GM12891 (cell line): ENCODE measurements at regions not wholly inside any gene's neighbourhood (a gene's known extent, or its start where the extent isn't known, plus 50 kb on each side); places are given as distances from the start of the nearest gene placed in this dataset.

Experiments used
- DNase-seq: peaks from one replicate; pipeline ENCODE4 v3.0.0; 2011; ENCODE audit warnings: low spot score; ENCODE audit not compliant: insufficient read length
- FAIRE-seq: peaks from 2 replicates; lab custom pipeline; 2011; peaks lifted over from hg19 to GRCh38; lab: Jason Lieb, UNC
- PAX5 ChIP-seq: IDR thresholded peaks from 2 replicates; pipeline ENCODE4 v1.6.1; 2011; ENCODE audit warnings: low read length, moderate library complexity, mild to moderate bottlenecking; ENCODE audit not compliant: insufficient read depth, severe bottlenecking
- POLR2A ChIP-seq: IDR thresholded peaks from 2 replicates; pipeline ENCODE4 v1.6.1; 2011; ENCODE audit warnings: low read depth, low read length, control low read depth
- POLR2AphosphoS5 ChIP-seq: IDR thresholded peaks from 2 replicates; pipeline ENCODE4 v1.6.1; 2011; ENCODE audit warnings: low read depth, low read length, control low read depth
- POU2F2 ChIP-seq: IDR thresholded peaks from 2 replicates; pipeline ENCODE4 v1.6.1; 2011; ENCODE audit warnings: low read depth, mild to moderate bottlenecking, control low read depth, low read length, moderate library complexity
- SPI1 ChIP-seq: IDR thresholded peaks from 2 replicates; pipeline ENCODE4 v1.6.1; 2011; ENCODE audit warnings: low read depth, low read length, control low read depth
- TAF1 ChIP-seq: IDR thresholded peaks from 2 replicates; pipeline ENCODE4 v1.6.1; 2011; ENCODE audit warnings: low read depth, low read length, control low read depth

DNA sequence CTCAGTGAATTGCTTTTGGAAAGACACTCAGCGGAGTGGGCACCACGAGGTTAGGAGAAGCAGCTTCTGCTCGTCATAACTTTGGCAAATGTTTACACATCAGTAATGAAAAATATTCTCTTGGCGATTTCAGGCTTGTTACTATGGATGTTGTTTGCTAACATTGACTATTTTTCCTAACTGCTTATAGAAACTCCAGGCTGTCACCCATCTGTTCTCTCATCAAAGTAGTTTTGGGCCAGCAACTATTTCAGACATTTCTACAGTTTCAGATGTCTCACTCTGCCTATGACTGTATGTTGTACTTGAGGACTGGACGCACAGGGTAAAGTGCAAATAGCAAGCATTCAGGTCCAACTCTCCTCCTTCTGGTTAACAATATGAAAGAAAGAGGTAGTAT lies 346.7 kb downstream of the TRIML1 start:
- FAIRE-seq (no peak), DNase-seq (no peak)
- no peak for TF ChIP-seq POLR2A
- TF ChIP-seq PAX5: no peak
- no peak for TF ChIP-seq POU2F2
- TF ChIP-seq POLR2AphosphoS5: no peak
- no peak for TF ChIP-seq TAF1
- TF ChIP-seq SPI1: no peak

DNA sequence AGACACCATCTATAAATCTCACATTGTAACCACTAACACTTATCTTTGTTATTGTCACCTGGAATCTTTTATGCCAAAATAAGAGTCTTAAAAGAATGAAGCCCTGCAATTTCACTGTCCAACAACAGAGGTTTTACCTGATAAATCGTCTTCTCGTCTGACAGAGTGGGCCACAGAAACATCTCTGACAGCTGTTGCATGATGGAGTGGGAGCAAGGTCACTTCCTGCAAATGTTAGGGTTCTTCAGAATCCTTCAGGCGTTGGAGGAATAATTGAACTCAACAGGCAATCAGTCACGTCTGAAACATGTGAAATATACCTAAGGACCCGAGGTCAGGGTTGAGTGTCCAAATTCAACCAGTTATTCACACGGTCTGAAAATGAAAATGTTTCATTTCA lies 353.6 kb downstream of the TRIML1 start:
- DNase-seq (no peak), FAIRE-seq (no peak)
- TF ChIP-seq POLR2AphosphoS5 (no peak), TAF1 (no peak), POLR2A (no peak), PAX5 (no peak), POU2F2 (no peak), SPI1 (no peak)

DNA sequence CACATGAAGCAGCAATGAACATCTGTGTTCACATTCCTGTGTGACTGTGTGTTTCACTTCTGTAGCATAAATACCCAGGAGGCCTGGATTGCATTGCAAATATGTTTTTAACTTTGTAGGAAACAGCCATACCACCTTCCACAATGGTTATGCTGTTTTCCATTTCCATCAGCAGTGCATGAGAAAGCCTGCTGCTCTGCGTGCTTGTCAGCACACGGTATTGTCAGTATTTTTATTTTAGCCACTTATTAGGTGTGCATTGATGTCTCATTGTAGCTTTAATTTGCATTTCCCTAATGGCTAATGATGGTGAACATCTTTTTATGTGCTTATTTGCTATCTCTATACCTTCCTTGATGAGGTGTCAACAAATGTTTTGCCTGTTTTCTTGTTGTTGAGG lies 355.9 kb downstream of the TRIML1 start:
- no peak for DNase-seq
- no peak for FAIRE-seq
- no peak for TF ChIP-seq TAF1
- no peak for TF ChIP-seq PAX5

DNA sequence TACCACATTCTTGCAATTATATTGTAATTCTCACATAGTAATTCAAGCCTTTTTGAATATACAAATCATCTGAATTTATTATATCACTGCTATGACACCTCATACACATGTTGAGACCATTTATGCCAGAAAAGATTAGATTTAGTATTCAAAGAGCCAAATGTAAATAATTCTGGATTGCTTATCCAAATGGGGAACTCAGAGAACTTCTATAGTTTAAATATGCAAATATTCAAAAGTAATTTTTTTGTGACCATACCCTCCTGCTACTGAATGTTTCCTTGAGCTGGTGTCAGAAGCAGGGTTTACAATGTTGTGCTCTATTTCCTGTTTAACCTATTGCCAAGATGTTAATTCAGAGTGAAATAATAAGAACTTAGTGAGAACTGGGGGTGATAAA lies 372.2 kb downstream of the TRIML1 start:
- DNase-seq (no peak), FAIRE-seq (no peak)
- TF ChIP-seq TAF1: no peak
- TF ChIP-seq POLR2A: no peak

DNA sequence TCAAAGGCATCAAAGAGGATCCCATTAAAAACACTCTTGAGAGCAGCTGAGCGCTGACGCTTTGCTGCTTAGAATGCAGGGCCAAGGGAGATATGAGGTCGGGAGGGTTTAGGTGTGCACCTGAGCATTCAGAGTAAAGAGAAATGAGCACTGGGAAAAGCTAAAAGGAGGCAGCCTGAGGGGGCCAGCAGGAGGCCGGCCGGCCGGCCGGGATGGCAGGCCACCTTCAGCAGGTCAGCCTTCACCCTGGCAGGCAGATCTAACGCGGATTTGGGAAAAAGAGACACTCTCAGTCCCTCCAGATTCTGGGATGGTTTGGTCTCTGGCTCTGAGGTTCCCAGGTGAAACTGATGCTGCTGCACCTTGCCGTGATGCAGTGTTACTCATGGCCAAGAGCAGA lies 393.5 kb downstream of the TRIML1 start:
- FAIRE-seq: no peak
- TF ChIP-seq POLR2AphosphoS5 (no peak), TAF1 (no peak), POLR2A (no peak), POU2F2 (no peak), PAX5 (no peak), SPI1 (no peak)
- DNase-seq: no peak

DNA sequence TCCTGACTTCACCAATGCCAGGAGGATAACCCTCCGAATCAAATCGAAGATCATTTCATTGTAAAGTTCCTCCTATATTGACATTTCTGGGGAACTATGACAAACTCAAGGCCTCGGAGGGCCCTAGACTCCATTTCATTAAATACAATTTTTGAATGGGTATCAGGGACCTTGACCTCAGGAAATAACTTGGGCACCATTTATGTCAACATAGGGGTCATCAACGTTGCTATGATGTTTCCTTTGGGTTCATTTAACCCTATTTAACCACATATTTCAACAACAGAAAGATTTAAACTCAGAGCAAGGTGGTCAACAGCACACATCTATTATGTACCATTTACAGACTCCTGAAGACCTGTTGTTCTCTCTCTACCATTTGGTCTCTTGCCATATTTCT lies 395.1 kb downstream of the TRIML1 start:
- FAIRE-seq (no peak), DNase-seq (no peak)
- no peak for TF ChIP-seq TAF1
- TF ChIP-seq POLR2A: no peak
- no peak for TF ChIP-seq PAX5
- no peak for TF ChIP-seq POU2F2
- TF ChIP-seq SPI1: no peak
- TF ChIP-seq POLR2AphosphoS5: no peak

DNA sequence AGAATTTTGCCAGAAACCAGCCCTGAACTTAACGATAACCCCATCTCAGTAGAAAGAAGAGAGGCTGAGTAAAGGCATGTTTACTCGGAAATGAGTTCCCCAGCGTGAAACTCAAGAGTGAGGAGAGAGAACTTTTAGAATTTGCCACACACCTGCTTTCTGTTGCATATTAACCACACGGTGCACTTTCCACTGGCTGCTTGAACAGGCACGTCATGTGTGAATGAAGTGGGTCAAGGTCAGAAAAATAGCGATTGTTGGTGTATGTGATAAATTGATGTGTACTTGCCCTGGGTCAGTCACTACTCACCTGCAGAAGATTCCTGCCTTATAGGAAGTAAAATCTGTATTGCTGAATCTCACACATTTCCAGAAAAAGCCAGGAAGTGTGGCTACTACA lies 395.7 kb downstream of the TRIML1 start:
- no peak for DNase-seq
- no peak for TF ChIP-seq SPI1
- TF ChIP-seq PAX5: no peak
- TF ChIP-seq TAF1: no peak
- no peak for TF ChIP-seq POLR2AphosphoS5
- TF ChIP-seq POU2F2: no peak
- no peak for TF ChIP-seq POLR2A
- FAIRE-seq: no peak

DNA sequence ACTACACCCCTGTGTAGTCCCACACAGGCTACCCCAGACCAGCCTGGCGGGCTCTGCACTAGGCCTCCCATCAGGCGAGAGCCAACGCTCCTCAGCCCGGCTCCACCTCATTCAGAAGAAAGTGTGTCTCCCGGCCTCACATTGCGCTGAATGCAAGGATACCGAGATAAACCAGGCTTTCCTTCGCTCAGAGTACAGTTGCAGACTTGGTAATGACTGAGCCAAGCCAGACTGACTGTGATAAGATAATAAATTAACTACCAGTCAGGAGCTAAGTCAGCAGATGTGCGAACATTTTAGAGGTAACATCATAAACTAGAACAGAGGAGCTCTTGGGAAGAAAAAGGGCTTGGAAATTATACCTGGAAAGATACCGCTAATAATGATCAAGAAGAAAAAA lies 397.6 kb downstream of the TRIML1 start:
- DNase-seq (no peak), FAIRE-seq (no peak)
- TF ChIP-seq PAX5 (no peak), TAF1 (no peak), POLR2A (no peak)

DNA sequence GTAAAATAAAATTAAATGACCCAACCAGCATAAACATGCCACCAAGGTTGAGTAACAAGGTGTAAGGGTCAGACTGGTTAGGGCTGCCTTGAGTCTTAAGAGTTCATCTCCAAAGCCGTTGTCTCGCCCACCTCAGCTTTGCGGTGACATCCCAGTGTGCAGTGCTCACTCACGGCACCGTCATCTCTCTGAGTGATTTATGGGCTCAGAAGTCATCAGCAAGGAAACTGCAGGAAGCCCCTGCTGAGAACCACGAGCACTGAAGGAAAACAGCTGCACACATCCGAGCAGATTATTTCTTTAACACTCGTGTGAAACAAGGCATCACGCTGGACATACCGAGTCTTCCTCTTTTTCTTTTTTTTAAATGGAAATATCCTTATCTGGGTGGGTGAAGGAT lies 411.1 kb downstream of the TRIML1 start:
- DNase-seq (no peak), FAIRE-seq (no peak)
- TF ChIP-seq POU2F2 (no peak), POLR2AphosphoS5 (no peak), SPI1 (no peak), TAF1 (no peak), POLR2A (no peak), PAX5 (no peak)

DNA sequence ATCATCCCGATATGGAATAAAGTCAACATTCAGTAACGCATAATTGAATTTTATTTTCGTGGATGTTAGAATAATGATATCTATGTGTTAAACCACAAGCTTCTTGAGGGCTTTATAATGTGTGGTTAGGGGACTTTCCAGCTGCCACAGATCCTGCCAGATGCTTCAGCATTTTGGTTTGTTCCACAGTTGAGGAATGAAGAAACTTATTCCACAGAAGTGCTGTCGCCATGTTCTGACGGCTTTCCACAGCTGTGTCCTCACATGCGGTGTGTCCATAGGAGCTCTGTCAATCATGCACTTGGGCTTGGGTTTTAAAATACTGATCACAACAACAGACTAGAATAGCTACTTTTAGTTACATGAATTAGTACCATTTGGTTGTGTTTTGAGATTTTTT lies 411.9 kb downstream of the TRIML1 start:
- DNase-seq (no peak), FAIRE-seq (no peak)
- TF ChIP-seq POU2F2 (no peak), SPI1 (no peak)

DNA sequence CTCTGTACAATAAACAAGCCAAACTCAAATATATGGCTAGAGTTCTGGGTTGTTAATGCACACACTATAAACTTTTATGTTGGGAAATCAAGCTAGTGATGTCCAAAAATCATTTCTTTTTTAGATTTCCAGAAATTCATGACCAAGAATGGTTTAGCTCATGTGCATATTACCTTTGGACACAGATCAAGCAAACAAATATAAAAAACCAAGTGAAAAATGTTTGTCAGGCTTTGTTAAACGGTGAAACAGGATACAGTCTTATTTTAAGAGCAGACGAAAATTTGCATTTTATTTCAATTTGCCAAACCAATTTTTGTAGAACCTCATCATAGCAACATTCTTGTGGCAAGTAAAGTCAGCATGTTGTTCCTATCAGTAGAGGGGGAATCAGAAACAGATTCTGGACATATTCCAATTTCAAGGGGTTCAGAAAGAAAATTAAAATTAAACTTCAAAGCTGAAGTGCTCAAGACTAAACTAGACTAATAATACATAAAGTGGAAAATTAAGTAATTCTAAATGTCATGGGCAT lies 413.6 kb downstream of the TRIML1 start:
- no peak for FAIRE-seq
- TF ChIP-seq POLR2A (no peak), SPI1 (no peak), PAX5 (no peak), POLR2AphosphoS5 (no peak)
- DNase-seq: no peak
